ENCODE measurements at regions not wholly inside any gene's neighbourhood (a gene's known extent, or its start where the extent isn't known, plus 50 kb on each side); places are given as distances from the start of the nearest gene placed in this dataset.
"Not testable (repeated sequence)": the region's sequence is repeated elsewhere in the genome, so short reads cannot be mapped to it uniquely, and the experiment has no call there.

DNA sequence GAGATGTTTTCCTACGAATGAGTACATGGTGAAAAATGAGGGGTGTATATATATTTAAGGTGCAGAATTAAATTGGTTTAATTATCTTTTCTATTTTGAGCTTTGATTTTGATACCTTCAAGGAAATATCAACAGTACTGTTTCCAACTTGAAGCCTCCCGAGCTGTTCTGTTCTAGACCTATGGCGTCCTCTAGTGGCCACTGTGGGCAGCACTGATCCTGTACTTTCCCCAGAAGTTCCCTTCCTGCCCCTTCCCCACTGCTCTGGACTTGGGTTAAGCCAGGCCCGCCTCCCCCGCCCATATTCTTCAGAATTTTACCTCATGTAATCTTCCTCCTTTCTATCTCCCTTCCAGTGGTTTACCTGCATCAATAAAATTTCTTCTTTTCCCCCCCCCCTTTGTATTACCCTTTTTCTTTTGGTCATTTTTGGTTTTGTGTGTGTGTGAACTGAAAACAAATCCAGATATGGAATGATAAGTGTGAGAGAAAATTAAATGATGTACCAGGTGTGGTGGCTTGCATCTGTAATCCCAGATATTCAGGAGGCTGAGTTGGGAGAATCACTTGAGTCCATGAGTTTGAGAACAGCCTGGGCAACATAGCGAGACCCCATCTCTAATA, 1643.5 kb downstream of the TP53TG3F start:
- peak; percentile 28 for DNase-seq

DNA sequence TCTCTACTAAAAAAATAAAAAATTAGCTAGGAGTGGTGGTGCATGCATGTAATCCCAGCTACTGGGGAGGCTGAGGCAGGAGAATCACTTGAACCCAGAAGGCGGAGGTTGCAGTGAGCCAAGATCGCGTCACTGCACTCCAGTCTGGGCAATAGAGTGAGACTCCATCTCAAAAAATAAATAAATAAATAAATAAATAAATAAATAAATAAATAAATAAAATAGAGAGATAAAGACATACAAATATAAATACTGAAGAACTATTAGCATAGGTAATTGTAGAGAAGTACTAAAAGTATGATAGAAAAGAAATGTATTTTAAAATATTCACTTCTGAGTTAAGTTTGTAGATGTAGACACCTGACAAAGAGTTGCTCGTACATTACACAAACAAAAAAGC, 1652.4 kb downstream of the TP53TG3F start:
- DNase-seq: not testable (repeated sequence)

DNA sequence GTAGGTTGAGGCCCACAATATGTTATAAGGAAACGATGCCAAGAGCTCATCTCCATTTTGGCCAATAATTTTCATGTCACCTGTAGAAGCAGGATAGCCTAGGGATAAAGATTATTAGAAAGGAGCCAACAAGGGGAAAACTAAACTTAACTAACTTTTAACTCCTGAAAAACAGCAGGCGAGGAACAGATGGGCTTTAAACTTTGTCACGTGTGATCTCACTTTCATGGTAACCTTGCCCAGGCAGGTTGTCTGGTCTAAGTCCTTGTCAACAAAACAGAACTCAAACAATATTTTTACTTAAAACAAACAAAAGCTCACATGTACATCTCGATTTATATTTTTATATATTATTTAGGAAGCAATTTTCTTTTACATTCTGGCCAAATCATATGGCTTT, 1672.0 kb downstream of the TP53TG3F start:
- DNase-seq: no peak

DNA sequence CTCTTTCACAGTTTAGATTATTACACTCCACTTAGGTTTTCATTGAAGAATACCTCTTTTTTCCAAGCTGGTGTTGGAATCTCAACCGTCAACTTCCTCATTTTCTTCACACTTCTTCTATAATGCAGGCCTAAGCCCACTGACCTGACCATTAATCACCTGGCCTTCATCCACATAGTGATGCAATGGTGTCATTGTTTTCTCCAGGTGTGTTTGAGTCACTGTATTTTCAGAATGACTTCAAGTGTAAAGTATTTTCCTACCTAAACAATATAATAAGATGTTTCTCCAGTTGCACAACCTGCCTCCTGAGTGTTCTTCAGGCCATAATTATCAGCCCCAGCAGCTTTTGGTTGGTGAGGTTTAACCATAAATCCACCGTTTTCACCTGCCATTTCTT, 1675.1 kb downstream of the TP53TG3F start:
- no peak for DNase-seq

DNA sequence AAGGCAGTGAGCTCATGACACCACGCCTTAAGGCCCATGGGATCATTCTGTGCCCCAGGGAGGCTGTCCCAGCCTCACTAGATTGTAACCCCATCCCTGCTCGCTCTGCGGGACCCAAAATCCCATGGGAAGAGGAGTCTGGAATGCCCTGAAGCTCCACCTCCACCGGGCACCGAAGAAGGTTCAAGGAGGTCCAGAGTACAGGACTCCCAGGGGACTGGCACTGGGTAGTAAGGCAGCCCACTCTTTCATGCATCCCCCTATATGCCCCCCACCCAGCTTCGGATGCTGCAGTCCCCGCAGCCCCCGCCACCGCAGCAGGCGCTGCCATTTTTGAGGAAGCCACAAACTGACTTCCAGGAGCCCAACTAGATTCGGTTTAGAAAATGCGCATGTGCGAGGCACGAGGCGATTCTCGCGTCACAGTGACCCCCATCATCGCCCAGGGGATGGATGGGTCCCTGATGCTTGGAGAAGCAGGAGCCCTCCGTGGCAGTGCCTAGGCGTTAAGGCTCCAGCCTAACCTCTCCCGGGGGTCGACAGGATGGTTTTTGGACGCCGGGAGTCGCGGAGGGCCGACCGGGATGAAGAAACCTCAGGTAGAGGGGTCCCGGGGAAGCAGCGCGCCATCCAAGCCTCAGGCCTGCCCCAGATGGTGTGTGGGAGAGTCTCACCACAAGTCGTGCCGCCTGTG, 1681.0 kb downstream of the TP53TG3F start:
- no peak for DNase-seq

DNA sequence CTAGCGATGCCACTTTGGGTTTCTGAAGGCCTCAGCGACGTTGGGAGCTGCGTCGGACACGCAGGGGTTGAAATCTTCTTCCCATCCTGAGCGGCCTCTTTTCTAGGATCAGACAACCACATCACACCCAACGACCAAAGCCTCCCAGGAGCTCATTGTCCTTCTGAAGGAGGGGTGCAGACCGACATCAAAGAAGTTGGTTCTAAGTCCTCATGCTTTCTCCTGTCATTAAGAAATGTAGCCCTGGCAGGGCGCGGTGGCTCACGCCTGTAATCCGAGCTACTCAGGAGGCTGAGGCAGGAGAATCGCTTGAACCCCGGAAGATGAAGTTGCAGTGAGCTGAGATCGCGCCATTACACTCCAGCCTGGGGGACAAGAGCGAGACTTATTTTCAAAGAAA, 1681.9 kb downstream of the TP53TG3F start:
- no peak for DNase-seq

DNA sequence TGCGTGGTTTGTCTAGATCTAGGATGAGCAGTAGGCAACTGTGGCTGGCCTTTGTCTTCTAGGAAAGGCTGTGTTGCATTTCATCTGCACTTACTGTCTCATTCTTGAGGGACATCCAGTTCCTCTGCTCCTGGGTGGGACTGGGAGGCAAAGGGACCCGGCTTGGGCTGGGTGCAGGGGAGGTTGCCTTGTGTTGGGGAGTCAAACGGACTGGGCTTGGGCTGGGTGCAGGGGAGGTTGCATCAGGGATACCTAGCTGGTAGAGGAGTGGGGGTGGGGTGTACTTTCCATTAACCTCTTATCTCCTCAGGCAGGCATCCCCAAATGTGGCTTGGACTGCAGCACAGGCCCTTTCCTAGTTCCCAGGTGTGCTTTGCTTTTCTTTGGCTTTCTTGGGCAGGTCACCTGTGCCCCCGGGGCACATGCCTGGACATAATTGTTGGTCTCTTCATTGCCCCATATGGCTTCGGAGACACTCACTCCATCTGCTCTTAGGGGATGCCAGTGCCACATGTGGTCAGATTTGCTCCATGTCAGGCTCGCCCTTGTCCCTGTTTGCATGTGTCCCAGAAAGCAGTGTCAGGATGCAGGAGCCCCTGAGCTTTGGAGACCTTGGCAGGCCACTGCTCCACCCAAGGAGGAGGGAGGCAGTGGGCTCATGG, 1682.9 kb downstream of the TP53TG3F start:
- DNase-seq: no peak

DNA sequence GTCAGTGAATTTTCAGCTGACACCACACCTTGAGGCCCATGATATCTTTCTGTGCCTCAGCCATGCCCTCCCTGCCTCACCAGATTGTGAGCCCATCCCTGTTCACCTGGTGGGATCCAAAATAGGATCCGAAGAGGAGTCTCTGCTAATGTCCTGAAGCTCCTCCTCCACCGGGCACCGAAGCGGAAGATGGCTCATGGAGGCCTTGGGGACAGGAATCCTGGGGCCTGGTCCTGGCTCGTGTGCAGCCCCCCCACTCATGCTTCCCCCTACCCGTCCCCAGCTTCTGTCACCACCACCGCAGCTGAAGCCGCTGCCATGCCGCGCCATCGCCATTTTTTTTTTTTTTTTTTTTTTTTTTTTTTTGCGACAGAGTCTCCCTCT, 1683.4 kb downstream of the TP53TG3F start:
- no peak for DNase-seq

DNA sequence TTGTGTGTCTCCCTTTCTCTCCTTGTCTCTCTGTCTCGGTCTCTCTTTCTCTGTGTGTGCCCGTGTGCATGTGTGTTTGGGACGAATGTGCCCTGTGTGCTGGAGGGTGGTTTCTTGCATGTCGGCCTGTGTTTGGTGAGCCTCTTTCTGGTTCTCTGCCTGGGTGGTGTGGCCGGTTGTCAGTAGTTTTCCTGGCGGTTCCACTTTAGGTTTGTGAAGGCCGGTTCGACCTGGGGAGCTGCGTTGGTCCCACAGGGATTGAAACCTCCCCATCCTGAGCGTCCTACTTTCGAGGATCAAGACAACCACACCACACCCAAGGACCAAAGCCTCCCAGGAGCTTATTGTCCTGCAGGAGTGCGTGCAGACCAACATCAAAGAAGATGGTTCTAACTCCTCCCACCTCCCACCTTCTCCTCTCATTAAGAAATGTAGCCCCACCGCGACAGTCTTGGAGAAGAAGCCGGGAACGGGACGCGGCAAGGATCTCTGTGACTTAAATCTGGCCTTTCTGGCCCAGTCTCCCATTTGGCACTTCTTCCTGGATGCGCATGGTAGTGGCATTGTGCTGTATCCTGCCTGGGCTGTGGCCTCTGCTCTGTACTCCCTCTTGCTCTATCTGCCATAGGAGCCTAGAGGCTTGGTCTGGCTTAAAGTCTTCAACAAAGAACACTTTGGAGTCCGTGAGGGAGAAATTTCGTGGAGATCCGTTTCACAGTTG, 1685.0 kb downstream of the TP53TG3F start:
- DNase-seq: no peak

DNA sequence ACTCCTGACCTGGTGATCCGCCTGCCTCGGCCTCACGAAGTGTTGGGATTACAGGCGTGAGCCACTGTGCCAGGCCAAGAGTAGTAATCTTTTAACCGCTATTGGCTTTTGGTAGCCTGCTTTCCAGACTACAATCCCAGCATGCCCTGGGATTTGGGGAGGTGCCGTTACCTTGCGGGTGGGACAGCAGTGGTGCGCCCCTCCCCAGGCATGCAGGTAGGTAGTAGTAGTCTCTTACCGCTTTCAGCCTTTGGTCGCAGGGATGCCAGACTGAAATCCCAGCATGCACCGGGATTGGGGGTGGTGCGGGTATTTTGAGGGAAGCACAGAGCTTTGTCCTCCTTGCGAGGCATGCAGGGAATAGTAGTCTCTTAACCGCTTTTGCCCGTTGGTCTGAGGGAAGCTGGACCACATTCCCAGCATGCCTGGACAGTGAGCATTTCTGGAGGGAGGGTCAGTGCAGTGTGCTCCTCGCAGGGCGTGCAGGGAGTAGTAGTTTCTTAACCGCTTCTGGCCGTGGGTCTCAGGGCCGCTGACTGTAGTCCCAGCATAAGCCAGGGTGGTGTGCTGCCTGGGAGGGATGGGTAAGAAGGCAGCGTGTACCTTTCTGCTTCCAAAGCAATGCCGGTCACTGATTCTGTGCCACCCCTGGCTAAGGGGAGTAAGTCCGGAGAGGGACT, 1686.8 kb downstream of the TP53TG3F start:
- no peak for DNase-seq

DNA sequence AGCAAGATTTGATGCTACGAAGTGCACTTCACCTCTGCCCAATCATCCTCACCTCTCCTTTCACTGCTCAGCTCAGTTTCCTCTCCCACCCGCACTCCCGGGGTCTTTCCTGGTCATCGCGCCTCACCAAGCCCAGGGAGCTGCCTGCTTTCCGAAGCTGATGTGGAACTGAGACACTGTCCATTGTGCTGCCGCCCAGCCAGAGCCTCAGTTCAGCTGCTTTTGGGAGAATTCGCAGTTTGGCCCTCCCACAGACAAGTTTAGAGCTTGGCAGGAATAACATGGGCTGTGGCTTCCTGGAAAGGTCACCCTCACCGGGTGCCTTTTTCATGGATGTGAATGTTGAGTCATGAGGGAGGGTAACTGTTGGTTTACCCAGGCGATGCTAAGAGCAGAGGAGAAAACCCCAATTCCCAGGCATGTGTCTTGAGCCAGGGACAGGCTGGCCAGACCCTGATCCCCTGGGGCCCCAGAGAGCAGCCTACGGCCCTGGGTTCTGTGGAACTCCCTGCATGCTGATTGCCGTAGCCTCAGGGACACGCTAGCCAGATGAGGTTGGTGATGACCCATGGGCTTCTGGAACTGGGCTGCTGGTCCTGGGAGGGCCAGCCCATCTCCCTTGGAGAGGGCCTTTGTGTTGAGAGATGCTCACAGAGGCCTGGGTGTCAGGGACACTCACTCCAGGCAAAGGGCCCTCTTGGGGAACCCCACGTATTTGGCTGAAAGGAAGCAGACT, 1687.5 kb downstream of the TP53TG3F start:
- DNase-seq: no peak

DNA sequence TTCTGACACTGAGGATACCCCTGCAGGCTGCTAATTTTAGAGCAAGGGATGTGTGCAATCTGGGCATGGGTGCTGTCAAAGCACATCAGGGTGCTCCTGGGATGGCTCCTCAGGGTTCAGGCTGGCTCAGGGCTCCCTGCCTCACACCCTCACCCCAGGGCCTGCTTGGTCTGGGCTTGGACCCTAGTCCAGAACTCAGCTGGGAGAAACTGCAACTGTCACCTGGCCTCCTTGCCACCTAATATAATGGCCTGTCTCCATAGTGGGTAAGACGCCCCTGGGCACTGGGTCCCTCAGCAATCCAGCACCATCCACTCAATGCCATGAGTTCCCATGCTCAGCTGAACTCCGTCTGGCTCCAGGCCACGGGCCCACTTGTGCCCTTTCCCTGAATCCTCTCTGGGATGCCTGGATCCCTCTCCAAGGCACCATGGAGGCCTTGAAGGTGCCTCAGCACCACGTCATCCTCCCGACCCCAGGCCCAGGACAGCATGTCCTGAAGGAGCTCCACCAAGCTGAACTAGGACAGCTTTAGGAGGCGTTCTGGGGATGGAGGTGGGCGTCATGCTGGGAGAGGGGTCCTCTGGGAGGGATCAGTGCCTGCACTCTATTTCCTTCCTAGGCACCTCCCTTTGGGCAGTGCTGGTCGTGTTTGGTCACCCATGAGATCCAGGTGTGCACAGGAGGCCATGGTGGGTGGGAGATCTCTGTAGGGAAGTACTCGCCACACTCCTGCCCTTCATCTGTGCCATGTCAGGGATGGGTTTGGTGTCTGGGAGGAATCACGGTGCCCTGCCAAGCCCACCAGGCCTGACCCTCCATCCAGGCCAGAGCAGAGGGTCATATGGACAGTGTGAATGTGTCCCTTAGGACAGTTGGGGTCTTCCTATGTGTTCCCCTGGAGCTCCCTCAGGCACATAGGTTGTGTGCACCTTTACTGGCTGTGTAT, 1688.4 kb downstream of the TP53TG3F start:
- DNase-seq: no peak

DNA sequence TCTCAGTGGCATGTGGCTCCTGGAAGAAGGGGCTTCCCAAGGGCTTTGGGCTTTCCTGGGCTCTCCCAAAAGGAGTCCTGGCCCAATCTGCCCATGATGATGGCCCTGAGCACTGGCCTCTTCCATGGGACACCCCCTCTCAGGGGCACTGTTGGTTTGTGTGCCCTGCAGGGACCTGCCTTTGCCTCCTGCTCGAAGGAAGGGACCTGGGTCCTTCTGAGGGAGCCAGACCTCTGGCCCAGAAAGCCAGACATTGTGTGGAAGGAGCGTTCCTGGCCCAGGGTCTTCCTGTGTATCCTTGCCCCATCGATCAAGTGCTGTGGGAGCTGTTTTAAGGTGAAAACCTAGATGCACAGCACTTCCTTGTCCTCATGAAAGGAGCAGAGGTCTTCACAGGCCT, 1689.3 kb downstream of the TP53TG3F start:
- DNase-seq: no peak

DNA sequence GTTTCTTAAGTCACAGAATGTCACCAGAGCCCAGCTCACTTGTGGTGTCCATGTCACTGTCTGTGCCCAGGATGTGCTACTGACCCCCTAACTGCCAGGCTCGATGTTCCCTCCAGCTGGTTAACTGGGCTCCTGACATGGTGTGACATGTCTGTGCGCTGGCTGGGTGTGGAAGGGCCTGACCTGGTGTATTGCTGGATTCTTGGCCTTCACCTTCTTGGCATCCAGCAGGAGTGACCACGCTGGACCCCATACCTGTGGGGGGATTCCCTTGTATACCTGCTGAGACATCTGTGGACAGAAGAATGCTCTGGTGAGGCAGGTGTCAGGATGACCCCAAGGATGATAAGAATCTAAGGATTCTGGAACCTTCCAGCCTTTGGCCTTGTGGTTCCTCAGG, 1690.1 kb downstream of the TP53TG3F start:
- DNase-seq: no peak

DNA sequence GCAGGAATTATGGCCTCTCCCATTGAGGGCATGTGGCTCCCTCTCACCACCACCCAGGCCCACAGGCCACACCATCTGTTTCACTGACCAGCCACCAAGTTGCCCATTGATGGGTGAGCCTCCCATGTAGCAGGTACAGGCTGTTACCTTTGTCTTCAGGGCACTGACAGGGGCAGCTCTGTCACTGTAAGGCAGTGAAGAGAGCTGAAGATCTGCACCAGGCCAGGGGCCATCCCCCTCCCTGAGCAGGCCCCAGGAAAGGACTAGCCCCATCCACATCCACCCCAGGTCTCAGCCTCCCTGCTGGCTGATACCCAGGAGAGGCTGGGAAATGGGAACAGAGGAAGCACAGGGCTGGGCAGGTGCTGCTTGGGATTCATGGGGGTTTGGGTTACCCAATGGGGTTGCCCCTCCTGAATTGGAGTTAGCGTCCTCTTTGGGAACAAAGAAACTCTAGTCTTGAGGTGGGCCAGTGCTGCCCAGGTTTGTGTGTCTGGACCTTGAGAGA, 1691.4 kb downstream of the TP53TG3F start:
- DNase-seq: no peak

DNA sequence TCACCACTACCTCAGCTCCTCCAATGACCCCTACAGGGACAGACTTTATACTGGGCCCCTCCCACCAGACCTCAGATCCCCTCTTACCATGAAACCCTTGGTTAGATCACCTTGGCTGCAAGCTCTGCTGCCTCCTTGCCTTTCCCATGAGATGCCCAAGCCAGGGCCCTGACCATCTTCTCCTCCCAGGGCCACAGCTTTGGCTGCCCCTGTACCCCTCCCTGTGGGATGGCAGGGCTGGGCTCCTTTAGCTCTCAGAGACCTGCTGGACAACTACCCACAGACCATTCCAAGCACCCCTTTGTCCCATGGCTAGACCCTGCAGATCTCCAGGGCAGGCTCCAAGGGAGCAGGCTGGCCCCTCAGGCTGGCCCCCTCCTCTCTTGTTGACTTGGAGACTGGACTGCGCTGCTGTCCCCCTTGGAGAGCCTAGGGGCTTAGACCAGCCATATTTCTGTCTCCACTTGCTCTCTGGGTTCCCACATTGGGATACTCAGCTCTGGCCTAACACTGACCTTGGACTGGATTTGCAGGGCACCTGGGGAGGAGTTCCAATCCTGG, 1692.7 kb downstream of the TP53TG3F start:
- DNase-seq: no peak

DNA sequence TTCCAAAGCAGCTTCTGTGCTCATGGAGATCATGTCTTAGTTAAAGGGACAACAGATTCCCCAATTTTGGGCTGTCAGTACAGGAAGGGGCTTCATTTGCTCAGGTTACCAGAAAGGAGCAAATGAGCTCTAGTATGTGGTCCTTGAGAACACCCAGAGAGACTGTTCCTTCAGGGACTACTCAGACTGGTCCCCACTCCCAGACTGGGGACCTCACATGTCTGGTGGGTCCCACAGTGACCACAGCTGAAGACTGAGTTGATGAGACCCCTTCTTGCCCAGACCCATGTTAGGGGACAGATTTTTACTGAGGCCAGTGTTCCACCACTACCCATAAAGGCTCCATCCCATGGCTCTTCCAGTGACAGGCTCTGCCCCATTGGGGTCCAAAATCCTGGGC, 1695.2 kb downstream of the TP53TG3F start:
- no peak for DNase-seq

DNA sequence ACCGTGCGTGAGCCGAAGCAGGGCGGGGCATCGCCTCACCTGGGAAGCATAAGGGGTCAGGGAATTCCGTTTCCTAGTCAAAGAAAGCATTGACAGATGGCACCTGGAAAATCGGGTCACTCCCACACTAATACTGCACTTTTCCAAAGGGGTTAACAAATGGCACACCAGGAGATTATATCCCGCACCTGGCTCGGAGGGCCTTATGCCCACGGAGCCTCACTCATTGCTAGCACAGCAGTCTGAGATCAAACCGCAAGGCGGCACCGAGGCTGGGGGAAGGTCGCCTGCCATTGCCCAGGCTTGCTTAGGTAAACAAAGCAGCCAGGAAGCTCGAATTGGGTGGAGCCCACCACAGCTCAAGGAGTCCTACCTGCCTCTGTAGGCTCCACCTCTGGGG, 1698.1 kb downstream of the TP53TG3F start:
- not testable (repeated sequence) for DNase-seq

DNA sequence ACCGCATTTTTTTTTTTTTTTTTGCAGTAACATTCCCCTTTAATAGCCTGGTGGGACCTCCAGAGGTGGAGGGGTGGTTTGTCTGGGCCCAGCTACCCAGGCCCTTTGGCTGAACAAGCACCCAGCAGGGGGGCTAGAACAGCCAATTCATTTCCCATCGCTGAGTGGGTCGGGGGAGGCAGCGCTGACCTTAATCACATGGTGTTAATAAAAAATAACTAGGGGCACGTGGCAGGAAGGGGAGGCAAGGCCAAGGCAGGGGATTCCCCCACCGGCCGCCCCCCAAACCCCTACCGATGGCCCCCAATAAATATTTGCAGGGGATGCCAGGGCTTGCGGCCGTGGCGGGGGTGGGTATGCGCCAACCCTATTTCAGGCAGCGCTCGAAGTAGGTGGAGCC, 1709.9 kb downstream of the TP53TG3F start:
- DNase-seq: not testable (repeated sequence)

DNA sequence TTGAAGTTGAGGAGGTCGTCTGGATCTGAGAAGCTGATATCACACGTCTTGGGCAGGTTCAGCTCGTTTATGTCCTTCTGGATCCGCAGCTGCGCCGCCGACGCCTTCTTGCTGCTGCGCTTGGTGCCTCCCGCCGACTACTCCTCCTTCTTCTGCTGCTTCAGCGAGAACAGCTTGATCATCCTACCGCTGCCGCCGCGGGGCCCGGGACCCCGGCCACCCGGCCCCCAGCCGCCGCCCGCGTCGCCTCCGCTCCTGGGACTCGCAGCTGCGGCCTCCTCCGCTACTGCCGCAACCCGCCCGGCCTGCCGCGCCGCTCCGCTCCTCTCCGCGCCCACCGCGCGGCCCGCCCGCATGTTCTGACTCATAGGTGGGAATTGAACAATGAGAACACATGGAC, 1710.6 kb downstream of the TP53TG3F start:
- DNase-seq: not testable (repeated sequence)

DNA sequence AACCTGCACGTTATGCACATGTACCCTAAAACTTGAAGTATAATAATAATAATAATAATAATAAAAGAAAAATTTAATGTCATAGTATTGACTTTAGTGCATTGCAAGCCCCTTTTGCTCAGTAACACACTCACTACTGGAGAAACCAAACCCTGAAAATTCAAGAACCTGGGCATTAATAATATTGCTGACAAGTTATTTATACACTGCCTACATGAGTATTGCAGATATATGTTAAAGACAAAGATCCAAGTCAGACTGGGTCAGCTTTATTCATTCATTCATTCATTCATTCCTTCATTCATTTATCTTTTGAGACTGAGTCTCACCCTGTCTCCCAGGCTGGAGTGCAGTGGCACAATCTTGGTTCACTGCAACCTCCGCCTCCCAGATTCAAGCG, 1711.2 kb downstream of the TP53TG3F start:
- DNase-seq: no peak

All from NCI-H748 treated with DMSO at 0.1 percent for 48 hours (cell line).